ENCODE measurements at regions not wholly inside any gene's neighbourhood (a gene's known extent, or its start where the extent isn't known, plus 50 kb on each side); places are given as distances from the start of the nearest gene placed in this dataset.

GRCh38 chr16:60200161-60200560 is 1466.0 kb upstream of the GOT2 start:
- TF ChIP-seq EZH2 (IDR thresholded peaks at IDR 0.05; ENCODE audit: low read length, unreplicated experiment): no peak
- TF ChIP-seq EZH2phosphoT487 (IDR thresholded peaks at IDR 0.05; ENCODE audit: borderline replicate concordance, low read length): no peak
- no peak for TF ChIP-seq CTCF (conservative IDR thresholded peaks at IDR 0.05; ENCODE audit: low read depth, low read length)

DNA sequence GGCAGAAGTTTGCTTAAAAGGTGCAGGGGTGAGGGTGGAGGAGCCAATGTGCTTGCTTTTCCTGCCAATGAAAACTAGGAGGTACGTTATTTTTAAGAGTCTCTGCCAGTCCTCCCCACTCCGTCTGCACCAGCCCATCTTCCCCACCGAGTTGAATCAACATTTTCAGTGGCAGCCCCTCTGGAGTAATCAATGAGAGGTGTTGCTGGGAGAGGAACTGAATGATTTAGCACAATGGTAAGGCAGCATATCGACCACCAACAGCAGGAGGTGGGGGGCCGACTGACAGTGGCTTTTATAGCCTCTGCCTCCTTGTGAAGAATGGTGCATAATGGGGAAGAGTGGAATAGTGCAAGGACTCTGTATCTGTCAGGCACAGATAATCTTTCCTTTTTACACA is 1465.0 kb upstream of the GOT2 start:
- intact Hi-C loops (cut with micrococcal nuclease): no loop called here
- no peaks in the 10 kb centered on the region for H3K27me3 ChIP-seq (ENCODE audit: low read length)
- H3K9ac ChIP-seq (ENCODE audit: low read length): no peak overlapping the region
- H2AFZ ChIP-seq (ENCODE audit: low read length): no peak overlapping the region
- CTCF ChIA-PET: no interaction called here
- TF ChIP-seq EZH2 (IDR thresholded peaks at IDR 0.05; ENCODE audit: low read length, unreplicated experiment) (no peak), CTCF (conservative IDR thresholded peaks at IDR 0.05; ENCODE audit: low read depth, low read length) (no peak)
- DNase-seq (no peak), ATAC-seq (no peak)
- no peak overlapping the region for H3K27ac ChIP-seq (ENCODE audit: low read length)
- H3K4me3 ChIP-seq (ENCODE audit: low read length): no peak overlapping the region
- no peaks in the 10 kb centered on the region for H4K20me1 ChIP-seq (ENCODE audit: low read length)
- H3K4me1 ChIP-seq (ENCODE audit: insufficient read depth, low read length): no peaks in the 10 kb centered on the region
- H3K9me3 ChIP-seq (ENCODE audit: low read length): no peaks in the 10 kb centered on the region
- no peaks in the 10 kb centered on the region for H3K79me2 ChIP-seq (ENCODE audit: low read length)
- H3K36me3 ChIP-seq (ENCODE audit: low read depth, low read length): no peaks in the 10 kb centered on the region
- POLR2A ChIA-PET (ENCODE audit: unreplicated experiment): no interaction called here
- H3K9me2 ChIP-seq (replicated peaks; ENCODE audit: low read length): no peaks in the 10 kb centered on the region
- H3K4me2 ChIP-seq (ENCODE audit: low read length): no peak overlapping the region
- no peaks in the 10 kb centered on the region for H3F3A ChIP-seq (ENCODE audit: low read length, unreplicated experiment)
- BruUV-seq (replicated peaks): no TSS peak

More at GRCh38 chr16:60200161-60200560, 1466.0 kb upstream of the GOT2 start:
- Histone ChIP-seq H3K27ac (ENCODE audit: low read length) (no peak overlapping the region), H3K9me2 (replicated peaks; ENCODE audit: low read length) (no peaks in the 10 kb centered on the region), H3K4me3 (ENCODE audit: low read length) (no peak overlapping the region), H3K9ac (ENCODE audit: low read length) (no peak overlapping the region), H3F3A (ENCODE audit: low read length, unreplicated experiment) (no peaks in the 10 kb centered on the region), H3K36me3 (ENCODE audit: low read depth, low read length) (no peaks in the 10 kb centered on the region), H3K9me3 (ENCODE audit: low read length) (no peaks in the 10 kb centered on the region), H3K4me1 (ENCODE audit: insufficient read depth, low read length) (no peaks in the 10 kb centered on the region), H3K27me3 (ENCODE audit: low read length) (no peaks in the 10 kb centered on the region), H2AFZ (ENCODE audit: low read length) (no peak overlapping the region), H3K4me2 (ENCODE audit: low read length) (no peak overlapping the region), H4K20me1 (ENCODE audit: low read length) (no peaks in the 10 kb centered on the region), H3K79me2 (ENCODE audit: low read length) (no peaks in the 10 kb centered on the region)
- POLR2A ChIA-PET (ENCODE audit: unreplicated experiment): no interaction called here
- no peak for DNase-seq
- BruUV-seq (replicated peaks): no TSS peak
- no peak for ATAC-seq
- intact Hi-C loops (cut with micrococcal nuclease): no loop called here
- CTCF ChIA-PET: no interaction called here

DNA sequence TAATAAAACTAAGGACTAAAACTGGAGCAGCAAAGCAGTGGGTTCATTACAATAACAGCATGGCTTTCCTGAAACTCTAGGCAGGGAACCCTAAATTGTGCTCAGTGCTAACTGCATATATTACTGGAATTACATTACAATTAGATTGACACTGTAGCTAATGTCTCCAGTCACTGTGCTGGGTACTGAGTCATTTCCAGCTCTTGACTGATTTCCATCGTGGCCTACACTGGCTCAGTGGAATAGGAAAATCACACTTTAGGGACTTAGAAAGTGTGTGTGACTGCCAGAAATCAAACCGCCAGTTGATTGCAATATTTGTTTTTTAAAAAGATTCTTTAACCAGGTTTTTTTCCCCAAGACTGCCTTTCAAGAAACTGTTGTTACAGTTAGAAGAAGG is 1447.4 kb upstream of the GOT2 start:
- H3K9ac ChIP-seq (ENCODE audit: low read length): no peak overlapping the region
- ATAC-seq (no peak), DNase-seq (no peak)
- ChIA-PET POLR2A (ENCODE audit: unreplicated experiment) (no interaction called here), CTCF (no interaction called here)
- no peak overlapping the region for H2AFZ ChIP-seq (ENCODE audit: low read length)
- H3K27ac ChIP-seq (ENCODE audit: low read length): no peak overlapping the region
- H3K4me3 ChIP-seq (ENCODE audit: low read length): no peak overlapping the region
- no peaks in the 10 kb centered on the region for H3K36me3 ChIP-seq (ENCODE audit: low read depth, low read length)
- H3K9me3 ChIP-seq (ENCODE audit: low read length): no peaks in the 10 kb centered on the region
- BruUV-seq (replicated peaks): no TSS peak
- H3K4me1 ChIP-seq (ENCODE audit: insufficient read depth, low read length): no peaks in the 10 kb centered on the region
- no peaks in the 10 kb centered on the region for H3K79me2 ChIP-seq (ENCODE audit: low read length)
- H3F3A ChIP-seq (ENCODE audit: low read length, unreplicated experiment): no peaks in the 10 kb centered on the region
- H3K27me3 ChIP-seq (ENCODE audit: low read length): no peaks in the 10 kb centered on the region
- H3K9me2 ChIP-seq (replicated peaks; ENCODE audit: low read length): no peaks in the 10 kb centered on the region
- H3K4me2 ChIP-seq (ENCODE audit: low read length): no peak overlapping the region
- intact Hi-C loops (cut with micrococcal nuclease): no loop called here
- no peak for TF ChIP-seq EZH2 (IDR thresholded peaks at IDR 0.05; ENCODE audit: low read length, unreplicated experiment)
- TF ChIP-seq CTCF (conservative IDR thresholded peaks at IDR 0.05; ENCODE audit: low read depth, low read length): no peak
- no peak for TF ChIP-seq EZH2phosphoT487 (IDR thresholded peaks at IDR 0.05; ENCODE audit: borderline replicate concordance, low read length)
- H4K20me1 ChIP-seq (ENCODE audit: low read length): no peaks in the 10 kb centered on the region

All from PC-3 (cell line).